ENCODE measurements at regions not wholly inside any gene's neighbourhood (a gene's known extent, or its start where the extent isn't known, plus 50 kb on each side); places are given as distances from the start of the nearest gene placed in this dataset.

DNA sequence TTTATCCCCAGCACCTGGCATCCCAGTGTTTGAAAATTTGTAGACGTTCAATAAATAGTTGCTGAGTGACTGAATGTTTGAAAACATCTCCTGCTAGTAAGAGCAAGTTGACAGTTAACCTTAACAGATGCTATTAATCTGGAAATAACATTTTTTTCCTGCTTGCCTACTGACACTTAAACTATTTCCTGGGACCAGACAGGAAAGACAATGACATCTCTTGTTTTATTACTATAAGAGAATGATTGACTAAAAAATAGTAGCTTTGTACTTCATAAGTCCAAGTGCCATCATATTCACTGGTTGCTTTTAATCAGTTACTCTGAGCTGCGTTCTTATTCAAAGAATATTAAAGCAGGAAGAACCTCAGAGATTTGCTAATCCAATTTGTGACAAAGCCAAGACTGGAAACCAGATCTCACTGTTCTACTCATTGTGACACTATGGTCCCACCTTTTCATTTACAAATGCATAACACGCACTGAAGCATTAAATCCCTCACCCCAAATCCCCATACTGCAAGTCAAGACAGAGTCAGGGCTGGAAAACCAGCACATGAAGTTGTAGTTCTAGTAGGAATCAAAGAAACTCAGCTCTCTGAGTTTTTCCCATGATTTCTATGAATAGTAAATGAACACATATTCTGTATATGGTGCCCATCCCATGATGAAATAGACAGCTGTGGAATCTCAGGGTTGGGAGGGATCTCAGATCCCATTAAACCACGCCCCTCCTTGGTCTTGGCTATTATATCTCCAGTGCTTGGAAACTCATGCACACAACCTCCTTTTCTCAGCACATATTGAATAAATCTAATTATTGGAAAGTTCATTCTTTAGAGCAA is 212.7 kb upstream of the P2RY1 start:
- no peak overlapping the region for H3K27ac ChIP-seq (ENCODE audit: low read depth, low read length)
- DNase-seq (ENCODE audit: insufficient read length, low spot score, missing footprints): no peak
- H3K4me1 ChIP-seq (ENCODE audit: insufficient read depth, low read length): no peaks in the 10 kb centered on the region
- H3K79me2 ChIP-seq (ENCODE audit: insufficient read depth, low read length): no peaks in the 10 kb centered on the region
- no peak overlapping the region for H3K4me3 ChIP-seq (ENCODE audit: insufficient read depth, low read length)
- H4K20me1 ChIP-seq (ENCODE audit: insufficient read depth, low read length): no peaks in the 10 kb centered on the region
- TF ChIP-seq, protein P1, sequence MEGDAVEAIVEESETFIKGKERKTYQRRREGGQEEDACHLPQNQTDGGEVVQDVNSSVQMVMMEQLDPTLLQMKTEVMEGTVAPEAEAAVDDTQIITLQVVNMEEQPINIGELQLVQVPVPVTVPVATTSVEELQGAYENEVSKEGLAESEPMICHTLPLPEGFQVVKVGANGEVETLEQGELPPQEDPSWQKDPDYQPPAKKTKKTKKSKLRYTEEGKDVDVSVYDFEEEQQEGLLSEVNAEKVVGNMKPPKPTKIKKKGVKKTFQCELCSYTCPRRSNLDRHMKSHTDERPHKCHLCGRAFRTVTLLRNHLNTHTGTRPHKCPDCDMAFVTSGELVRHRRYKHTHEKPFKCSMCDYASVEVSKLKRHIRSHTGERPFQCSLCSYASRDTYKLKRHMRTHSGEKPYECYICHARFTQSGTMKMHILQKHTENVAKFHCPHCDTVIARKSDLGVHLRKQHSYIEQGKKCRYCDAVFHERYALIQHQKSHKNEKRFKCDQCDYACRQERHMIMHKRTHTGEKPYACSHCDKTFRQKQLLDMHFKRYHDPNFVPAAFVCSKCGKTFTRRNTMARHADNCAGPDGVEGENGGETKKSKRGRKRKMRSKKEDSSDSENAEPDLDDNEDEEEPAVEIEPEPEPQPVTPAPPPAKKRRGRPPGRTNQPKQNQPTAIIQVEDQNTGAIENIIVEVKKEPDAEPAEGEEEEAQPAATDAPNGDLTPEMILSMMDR (IDR thresholded peaks at IDR 0.05; ENCODE audit: extremely low read depth, low read depth, low read length): no peak
- H2AFZ ChIP-seq (ENCODE audit: low read length): no peak overlapping the region
- H3K36me3 ChIP-seq (ENCODE audit: insufficient read depth, low read length): no peaks in the 10 kb centered on the region
- H3K4me2 ChIP-seq (ENCODE audit: insufficient read depth, low read length): no peak overlapping the region
- H3K27me3 ChIP-seq (ENCODE audit: insufficient read depth, low read length): peaks cover 7% of the 10 kb centered on the region
- H3K9me3 ChIP-seq (ENCODE audit: low read depth, low read length): no peaks in the 10 kb centered on the region

DNA sequence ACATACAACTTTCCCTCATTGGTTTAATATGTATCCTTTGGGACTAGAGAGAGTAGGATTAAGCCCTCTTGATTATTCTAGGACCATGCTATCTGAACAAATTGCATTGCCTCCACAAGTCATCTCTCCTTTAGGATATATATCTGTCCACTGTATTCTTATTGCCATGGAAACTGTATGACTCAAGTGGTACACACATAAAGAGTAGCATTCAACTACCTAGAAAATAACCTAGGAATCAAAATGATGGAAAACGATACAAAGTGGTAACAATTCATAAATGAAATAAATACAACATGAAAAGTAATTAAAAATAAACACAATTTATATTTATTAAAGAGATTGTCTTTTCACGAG is 212.1 kb upstream of the P2RY1 start:
- H3K27me3 ChIP-seq (ENCODE audit: insufficient read depth, low read length): peaks cover 7% of the 10 kb centered on the region
- no peaks in the 10 kb centered on the region for H3K4me1 ChIP-seq (ENCODE audit: insufficient read depth, low read length)
- H3K27ac ChIP-seq (ENCODE audit: low read depth, low read length): no peak overlapping the region
- no peak for DNase-seq (ENCODE audit: insufficient read length, low spot score, missing footprints)
- no peaks in the 10 kb centered on the region for H3K36me3 ChIP-seq (ENCODE audit: insufficient read depth, low read length)
- no peaks in the 10 kb centered on the region for H4K20me1 ChIP-seq (ENCODE audit: insufficient read depth, low read length)
- H3K9me3 ChIP-seq (ENCODE audit: low read depth, low read length): no peaks in the 10 kb centered on the region
- no peak overlapping the region for H2AFZ ChIP-seq (ENCODE audit: low read length)
- no peak overlapping the region for H3K4me3 ChIP-seq (ENCODE audit: insufficient read depth, low read length)
- no peaks in the 10 kb centered on the region for H3K79me2 ChIP-seq (ENCODE audit: insufficient read depth, low read length)
- H3K4me2 ChIP-seq (ENCODE audit: insufficient read depth, low read length): no peak overlapping the region
- TF ChIP-seq, protein P1 (IDR thresholded peaks at IDR 0.05; ENCODE audit: extremely low read depth, low read depth, low read length): no peak

DNA sequence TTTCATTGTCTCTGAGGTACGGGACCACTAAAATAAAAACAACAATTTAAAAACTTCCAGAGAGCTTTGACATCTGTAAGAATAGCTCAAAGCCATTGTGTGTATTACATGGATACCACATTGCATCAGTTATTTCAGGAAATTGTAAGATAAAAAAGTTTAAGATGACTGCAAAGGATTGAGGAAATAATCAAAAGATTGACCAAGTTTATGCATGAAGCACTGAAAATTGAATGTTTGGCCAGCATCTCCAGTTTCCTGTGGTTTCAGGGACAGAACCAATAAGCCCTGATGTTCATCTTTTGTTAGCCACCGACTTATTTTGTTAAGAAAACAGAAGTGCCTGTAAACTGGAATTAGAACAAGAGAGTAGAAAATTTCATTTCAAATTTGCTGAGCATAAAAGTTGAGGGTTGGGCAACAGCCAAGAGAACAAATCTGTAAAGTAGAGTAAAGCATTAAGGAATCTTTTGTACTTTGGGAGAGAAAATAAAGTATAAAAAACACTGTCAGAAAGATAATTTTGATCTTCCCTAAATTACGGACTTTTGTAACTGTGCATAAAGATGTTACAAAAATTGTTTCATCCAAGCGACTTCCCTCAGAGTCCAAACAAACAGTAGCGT is 211.5 kb upstream of the P2RY1 start:
- no peaks in the 10 kb centered on the region for H4K20me1 ChIP-seq (ENCODE audit: insufficient read depth, low read length)
- TF ChIP-seq, protein P1 (IDR thresholded peaks at IDR 0.05; ENCODE audit: extremely low read depth, low read depth, low read length): no peak
- H3K4me1 ChIP-seq (ENCODE audit: insufficient read depth, low read length): no peaks in the 10 kb centered on the region
- H3K4me3 ChIP-seq (ENCODE audit: insufficient read depth, low read length): no peak overlapping the region
- H3K9me3 ChIP-seq (ENCODE audit: low read depth, low read length): no peaks in the 10 kb centered on the region
- no peak for DNase-seq (ENCODE audit: insufficient read length, low spot score, missing footprints)
- H3K4me2 ChIP-seq (ENCODE audit: insufficient read depth, low read length): no peak overlapping the region
- H3K27me3 ChIP-seq (ENCODE audit: insufficient read depth, low read length): peaks cover 7% of the 10 kb centered on the region
- H3K36me3 ChIP-seq (ENCODE audit: insufficient read depth, low read length): no peaks in the 10 kb centered on the region
- H2AFZ ChIP-seq (ENCODE audit: low read length): no peak overlapping the region
- H3K27ac ChIP-seq (ENCODE audit: low read depth, low read length): no peak overlapping the region
- no peaks in the 10 kb centered on the region for H3K79me2 ChIP-seq (ENCODE audit: insufficient read depth, low read length)

DNA sequence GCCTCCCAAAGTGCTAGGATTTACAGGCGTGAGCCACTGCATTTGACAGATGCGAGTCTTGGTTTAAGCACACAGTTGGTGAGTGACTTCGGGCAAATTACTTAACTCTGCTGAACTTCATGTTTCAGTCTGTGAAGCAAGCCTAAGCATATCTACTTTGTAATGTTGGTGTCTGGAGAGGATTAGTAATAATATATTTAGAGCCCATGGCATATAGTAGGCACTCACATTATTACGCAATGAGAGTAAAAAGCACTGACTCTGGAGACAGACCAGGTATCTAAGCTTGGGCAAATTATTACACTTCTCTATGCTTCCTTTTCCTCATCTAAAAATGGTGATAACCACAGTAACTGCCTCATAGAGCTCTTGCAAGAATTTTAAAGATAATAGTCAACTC is 208.7 kb upstream of the P2RY1 start:
- Histone ChIP-seq H3K4me3 (ENCODE audit: insufficient read depth, low read length) (no peak overlapping the region), H3K4me1 (ENCODE audit: insufficient read depth, low read length) (no peaks in the 10 kb centered on the region), H4K20me1 (ENCODE audit: insufficient read depth, low read length) (no peaks in the 10 kb centered on the region), H3K36me3 (ENCODE audit: insufficient read depth, low read length) (no peaks in the 10 kb centered on the region), H3K27me3 (ENCODE audit: insufficient read depth, low read length) (peaks cover 7% of the 10 kb centered on the region), H3K27ac (ENCODE audit: low read depth, low read length) (no peak overlapping the region), H2AFZ (ENCODE audit: low read length) (no peak overlapping the region), H3K79me2 (ENCODE audit: insufficient read depth, low read length) (no peaks in the 10 kb centered on the region), H3K9me3 (ENCODE audit: low read depth, low read length) (no peaks in the 10 kb centered on the region), H3K4me2 (ENCODE audit: insufficient read depth, low read length) (no peak overlapping the region)
- TF ChIP-seq, protein P1 (IDR thresholded peaks at IDR 0.05; ENCODE audit: extremely low read depth, low read depth, low read length): no peak
- DNase-seq (ENCODE audit: insufficient read length, low spot score, missing footprints): no peak

All from osteoblast (primary cell).